Fibroblast of skin of left biceps (primary cell): ENCODE measurements at regions not wholly inside any gene's neighbourhood (a gene's known extent, or its start where the extent isn't known, plus 50 kb on each side); places are given as distances from the start of the nearest gene placed in this dataset.

Experiments
- DNase-seq, 2 experiments: peaks; one replicate each; pipeline ENCODE4 v3.0.0-alpha.2; 2013; ENCODE audit warnings: low read depth in 2 of 2

DNA sequence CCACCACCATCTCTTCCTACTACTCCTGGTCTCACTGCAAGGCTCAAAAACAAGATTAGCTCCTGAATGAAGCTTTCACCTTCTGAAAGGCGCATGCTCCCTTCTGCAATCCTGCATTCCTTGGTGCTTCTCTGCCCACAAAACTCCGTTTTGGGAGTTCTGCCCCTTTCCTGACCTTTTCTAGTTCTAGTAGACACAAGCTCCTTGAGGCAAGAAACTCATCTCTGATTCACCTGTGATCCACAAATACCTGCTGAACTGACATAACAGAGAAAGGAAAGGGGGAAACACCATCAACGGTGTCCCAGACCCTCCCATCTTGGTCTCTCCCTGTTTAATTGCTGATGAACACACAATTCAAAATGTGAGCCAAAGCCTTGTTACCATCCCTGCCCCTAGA lies 64.0 kb upstream of the EGR2 start:
- no peak for DNase-seq

- no peak for DNase-seq
These were observed 57.7 kb upstream of the EGR2 start for GRCh38 chr10:62873866-62874265.

DNA sequence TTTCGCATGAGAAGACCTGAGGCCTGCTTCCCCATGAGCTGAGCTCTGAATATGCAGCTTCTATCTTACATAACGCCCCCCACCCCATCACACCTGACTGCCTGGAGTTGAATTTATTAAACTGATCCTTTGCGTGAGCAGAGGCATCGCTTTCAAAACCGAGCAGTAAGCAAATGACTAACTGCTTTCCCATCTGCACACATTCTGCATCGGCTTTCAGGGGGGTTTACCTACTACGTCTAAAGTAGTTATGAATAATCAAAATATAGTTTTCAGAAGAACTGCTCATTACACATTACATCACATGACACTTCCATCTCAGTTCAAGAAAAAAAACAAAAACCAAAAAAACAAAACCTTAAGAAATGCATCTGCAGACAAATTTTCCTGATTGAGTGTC lies 54.7 kb upstream of the EGR2 start:
- DNase-seq: no peak

DNA sequence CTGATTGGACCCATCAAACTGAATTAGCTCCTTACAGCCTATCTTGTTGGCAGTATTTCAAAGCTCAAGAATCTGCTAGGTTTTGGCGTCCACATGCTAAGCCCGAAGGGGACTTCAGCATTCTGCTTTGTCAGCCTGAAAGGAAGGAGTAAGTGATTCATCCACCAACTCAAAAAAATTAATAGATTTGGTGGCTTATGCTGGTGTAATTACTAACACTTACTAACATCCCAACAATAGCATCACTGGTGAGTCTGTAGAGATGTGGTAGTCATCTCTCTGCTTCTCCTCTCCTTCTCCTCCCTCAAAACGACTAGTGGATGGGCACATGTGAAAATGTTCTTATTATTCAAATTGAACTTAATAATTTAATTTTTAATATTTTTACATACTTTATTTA lies 53.8 kb upstream of the EGR2 start:
- DNase-seq: no peak

- DNase-seq: no peak
These were observed 50.8 kb upstream of the EGR2 start for GRCh38 chr10:62866941-62867340.

DNA sequence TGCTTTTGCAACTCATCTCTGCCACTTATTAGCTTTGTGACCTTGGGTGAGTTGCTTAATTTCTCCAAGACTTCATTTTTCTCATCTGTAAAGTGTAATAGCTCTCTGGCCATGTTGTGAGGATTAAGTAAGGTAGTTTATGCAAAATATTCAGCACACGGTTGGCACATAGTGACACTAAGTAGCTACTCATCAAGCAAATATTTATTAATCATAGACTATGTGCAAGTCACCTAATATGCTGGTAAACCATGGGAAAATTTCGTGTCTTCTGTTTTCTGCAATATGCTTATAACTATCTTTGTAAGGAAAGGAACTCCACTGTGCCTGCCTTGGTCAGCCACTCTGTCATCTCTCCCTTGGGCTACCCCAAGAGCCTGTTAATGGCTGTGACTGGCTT lies 50.3 kb upstream of the EGR2 start:
- DNase-seq: no peak
